GM23248 (cell line): ENCODE measurements at regions not wholly inside any gene's neighbourhood (a gene's known extent, or its start where the extent isn't known, plus 50 kb on each side); places are given as distances from the start of the nearest gene placed in this dataset.

Experiments used
- EZH2 ChIP-seq: fragments of 200-600 bp; sonication (generic); IDR thresholded peaks from 2 replicates; pipeline ENCODE4 v1.6.1; 2018; ENCODE audit warnings: antibody characterized with exemption, mild to moderate bottlenecking; ENCODE audit not compliant: insufficient read depth, poor library complexity, severe bottlenecking
- EZH2phosphoT487 ChIP-seq: fragments of 200-600 bp; sonication (generic); IDR thresholded peaks from 2 replicates; pipeline ENCODE4 v1.6.1; 2018; ENCODE audit warnings: antibody characterized with exemption, moderate library complexity, mild to moderate bottlenecking, low read depth; ENCODE audit not compliant: insufficient read depth

DNA sequence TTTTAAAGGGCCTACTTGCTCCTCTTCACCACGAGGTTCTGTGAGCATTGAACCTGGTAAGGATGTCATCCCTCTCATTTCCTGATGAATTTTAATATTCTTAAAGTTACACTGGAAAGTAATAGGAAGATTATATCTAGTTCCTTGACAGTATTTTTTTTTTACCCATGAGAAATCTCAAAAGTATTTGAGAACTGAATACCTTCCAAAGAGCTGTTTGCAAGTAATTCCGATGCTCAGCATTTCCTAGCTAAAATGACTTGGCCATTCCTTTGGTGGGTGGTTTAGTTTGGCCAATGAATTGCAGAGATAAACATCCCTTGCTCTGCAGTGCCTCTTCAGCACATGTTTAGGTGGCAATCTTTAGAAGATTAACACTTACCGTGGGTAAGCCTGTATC is 110.2 kb upstream of the WDR1 start:
- TF ChIP-seq EZH2: no peak
- TF ChIP-seq EZH2phosphoT487: no peak
